Chondrocyte (in vitro differentiated cells): ENCODE measurements at regions not wholly inside any gene's neighbourhood (a gene's known extent, or its start where the extent isn't known, plus 50 kb on each side); places are given as distances from the start of the nearest gene placed in this dataset.
A peak's percentile ranks its signal among the peaks of the same experiment; 100 is the strongest.
"Not testable (repeated sequence)": the region's sequence is repeated elsewhere in the genome, so short reads cannot be mapped to it uniquely, and the experiment has no call there.

Experiments used
- DNase-seq: peaks from one replicate; pipeline ENCODE4 v3.0.0; 2021; ENCODE audit warnings: mixed read lengths, low spot score
- H3K27ac Mint-ChIP-seq: one replicate; pipeline ENCODE4 v1.8.0; 2021; ENCODE audit warnings: mild to moderate bottlenecking, moderate library complexity, mixed read lengths; ENCODE audit not compliant: unreplicated experiment
- H3K27me3 Mint-ChIP-seq: 2 replicates; pipeline ENCODE4 v1.8.0; 2021; ENCODE audit warnings: low read depth, mixed read lengths
- H3K36me3 Mint-ChIP-seq: 2 replicates; pipeline ENCODE4 v1.8.0; 2021; ENCODE audit warnings: low read depth, mixed read lengths
- H3K4me1 Mint-ChIP-seq: 2 replicates; pipeline ENCODE4 v1.8.0; 2021; ENCODE audit warnings: low read depth, mild to moderate bottlenecking, mixed read lengths
- H3K4me3 Mint-ChIP-seq: one replicate; pipeline ENCODE4 v1.8.0; 2021; ENCODE audit warnings: mild to moderate bottlenecking, moderate library complexity, mixed read lengths; ENCODE audit not compliant: unreplicated experiment
- H3K9me3 Mint-ChIP-seq: 2 replicates; pipeline ENCODE4 v1.8.0; 2021; ENCODE audit warnings: low read depth, mixed read lengths
- CTCF ChIP-seq: fragments of 200-600 bp; sonication (generic); IDR thresholded peaks from 2 replicates; pipeline ENCODE4 v1.5.0; 2021; ENCODE audit warnings: antibody characterized with exemption, mild to moderate bottlenecking, moderate library complexity

DNA sequence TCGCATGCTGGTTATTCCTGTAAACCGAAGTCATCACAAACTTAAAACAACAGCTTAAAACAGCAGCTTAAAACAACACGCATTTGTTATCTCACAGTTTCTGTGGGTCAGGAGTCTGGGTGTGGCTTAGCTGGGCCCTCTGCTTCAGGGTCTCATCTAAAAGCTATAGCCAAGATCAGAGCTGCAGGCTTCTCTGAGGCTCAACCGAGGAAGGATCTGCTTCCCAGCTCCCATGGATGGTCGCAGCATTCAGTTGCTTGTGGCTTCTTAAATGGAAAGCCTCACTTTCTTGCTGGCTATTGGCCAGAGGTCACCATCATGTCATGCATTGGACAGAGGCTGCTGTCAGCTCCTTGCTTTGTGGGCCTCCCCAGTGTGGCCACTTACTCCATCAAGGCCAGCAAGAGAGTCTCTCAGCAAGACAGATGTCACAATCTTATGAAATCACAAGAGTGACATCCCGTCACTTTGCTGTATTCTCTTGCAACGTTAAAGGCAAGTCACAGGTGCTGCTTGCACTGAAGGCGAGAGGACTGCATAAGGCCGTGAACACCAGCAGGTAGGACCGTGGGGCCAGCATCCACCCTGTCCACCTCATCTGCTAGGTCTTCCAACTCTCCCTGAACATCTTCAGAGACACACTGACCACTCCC, 117.9 kb upstream of the TNRC6C start:
- Mint-ChIP-seq H3K4me3 (no peak overlapping the region), H3K27me3 (no peaks in the 10 kb centered on the region), H3K36me3 (no peaks in the 10 kb centered on the region), H3K27ac (peak overlapping the region; percentile 36), H3K4me1 (peaks cover 41% of the 10 kb centered on the region), H3K9me3 (no peaks in the 10 kb centered on the region)
- peak; percentile 42 for DNase-seq
- TF ChIP-seq CTCF, result no peak

GRCh38 chr17:77841742-77842527, 116.6 kb upstream of the TNRC6C start:
- Mint-ChIP-seq H3K27me3 (no peaks in the 10 kb centered on the region), H3K4me1 (peaks cover 41% of the 10 kb centered on the region), H3K27ac (no peak overlapping the region), H3K4me3 (no peak overlapping the region), H3K9me3 (no peaks in the 10 kb centered on the region), H3K36me3 (no peaks in the 10 kb centered on the region)
- no peak for TF ChIP-seq CTCF
- peak; percentile 60 for DNase-seq

DNA sequence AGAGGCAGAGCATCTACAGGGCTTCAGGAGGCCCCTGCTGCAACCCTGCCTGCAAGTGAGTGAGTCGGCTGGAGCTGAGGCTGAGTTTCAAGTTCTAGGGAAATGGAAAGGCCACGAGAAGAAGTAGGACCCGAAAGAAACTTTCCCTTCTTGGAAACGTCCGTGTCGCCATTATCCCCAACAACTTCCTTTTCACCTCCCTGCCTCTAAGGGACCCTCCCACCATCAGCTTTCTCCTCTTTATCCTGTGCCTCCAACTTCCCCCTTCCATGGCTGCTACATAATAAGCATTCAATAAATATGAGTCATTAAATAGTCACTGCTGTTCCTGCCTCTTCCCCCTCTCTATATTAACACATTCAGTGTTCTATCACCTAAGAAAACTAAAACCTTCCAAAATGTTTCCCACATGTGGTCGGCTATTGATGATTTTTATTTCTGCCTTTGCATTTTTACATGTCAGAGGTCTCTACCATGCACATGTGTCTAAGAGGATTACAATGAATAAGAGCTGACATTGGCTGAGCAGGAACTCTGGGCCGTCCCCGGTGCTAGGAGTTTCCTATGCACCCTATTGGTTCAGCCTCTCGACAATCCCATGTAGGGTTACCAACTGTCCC, 115.9 kb upstream of the TNRC6C start:
- H3K27ac Mint-ChIP-seq, result peak overlapping the region; percentile 17
- peaks cover 41% of the 10 kb centered on the region for H3K4me1 Mint-ChIP-seq
- no peak for DNase-seq
- no peaks in the 10 kb centered on the region for H3K27me3 Mint-ChIP-seq
- H3K4me3 Mint-ChIP-seq, result no peak overlapping the region
- no peaks in the 10 kb centered on the region for H3K36me3 Mint-ChIP-seq
- TF ChIP-seq CTCF, result no peak
- no peaks in the 10 kb centered on the region for H3K9me3 Mint-ChIP-seq

DNA sequence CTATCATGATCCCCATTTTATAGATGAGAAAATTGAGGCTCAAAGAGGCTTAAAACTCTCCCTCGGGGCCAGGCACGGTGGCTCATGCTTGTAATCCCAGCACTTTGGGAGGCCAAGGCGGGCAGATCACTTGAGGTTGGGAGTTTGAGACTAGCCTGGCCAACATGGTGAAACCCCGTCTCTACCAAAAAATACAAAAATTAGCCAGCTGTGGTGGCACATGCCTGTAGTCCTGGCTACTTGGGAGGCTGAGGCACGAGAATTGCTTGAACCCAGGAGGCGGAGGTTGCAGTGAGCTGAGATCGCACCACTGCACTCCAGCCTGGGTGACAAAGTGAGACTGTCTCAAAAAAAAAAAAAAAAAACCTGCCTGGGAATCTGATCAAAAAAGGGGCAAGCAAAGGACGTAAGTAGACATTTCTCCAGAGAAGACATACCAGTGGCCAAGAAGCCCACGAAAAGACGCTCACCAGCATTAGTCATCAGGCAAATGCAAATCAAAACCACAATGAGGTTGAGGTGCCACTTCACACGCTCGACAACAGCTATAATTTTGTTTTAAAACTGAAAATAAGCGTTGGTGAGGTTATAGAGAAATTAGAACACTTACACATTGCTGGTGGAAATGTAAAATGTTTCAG, 115.1 kb upstream of the TNRC6C start:
- Mint-ChIP-seq H3K4me1 (peaks cover 41% of the 10 kb centered on the region), H3K27ac (peak overlapping the region; percentile 83)
- not testable (repeated sequence) for H3K27me3 Mint-ChIP-seq, DNase-seq, H3K36me3 Mint-ChIP-seq, H3K9me3 Mint-ChIP-seq, H3K4me3 Mint-ChIP-seq

DNA sequence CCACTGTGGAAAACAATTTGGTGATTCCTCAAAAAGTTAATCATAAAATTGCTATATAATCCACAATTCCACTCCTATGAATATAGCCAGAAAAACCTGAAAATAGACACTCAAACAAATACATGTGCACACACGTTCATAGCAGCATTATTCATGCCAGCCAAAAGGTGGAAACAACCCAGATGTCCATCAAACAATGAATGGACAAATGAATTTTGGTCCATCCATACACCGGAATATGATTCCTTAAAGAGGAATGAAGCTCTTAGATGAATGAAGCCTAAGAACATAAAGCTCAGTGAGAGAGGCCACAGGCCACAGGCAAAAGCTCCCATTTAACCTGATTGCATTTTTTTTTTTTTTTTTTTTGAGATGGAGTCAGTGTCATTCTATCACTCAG, 114.6 kb upstream of the TNRC6C start:
- H3K4me1 Mint-ChIP-seq, result peaks cover 41% of the 10 kb centered on the region
- no peaks in the 10 kb centered on the region for H3K27me3 Mint-ChIP-seq
- DNase-seq, result no peak
- no peaks in the 10 kb centered on the region for H3K9me3 Mint-ChIP-seq
- no peak for TF ChIP-seq CTCF
- peak overlapping the region; percentile 41 for H3K27ac Mint-ChIP-seq
- no peaks in the 10 kb centered on the region for H3K36me3 Mint-ChIP-seq
- H3K4me3 Mint-ChIP-seq, result no peak overlapping the region
